ENCODE measurements at regions not wholly inside any gene's neighbourhood (a gene's known extent, or its start where the extent isn't known, plus 50 kb on each side); places are given as distances from the start of the nearest gene placed in this dataset.

GRCh38 chr4:173745765-173746164, 215.7 kb upstream of the HAND2 start:
- H3K36me3 ChIP-seq (ENCODE audit: control insufficient read depth in 2 of 4, insufficient read depth in 4 of 4, low read length in 3 of 4): no peaks in the 10 kb centered on the region
- no peak overlapping the region for H2BK120ac ChIP-seq (replicated peaks; ENCODE audit: low read depth, low read length)
- no peak overlapping the region for H4K8ac ChIP-seq (ENCODE audit: extremely low read depth, insufficient read depth, low read length)
- no peak overlapping the region for H3K4me3 ChIP-seq (ENCODE audit: extremely low read depth in 1 of 4, insufficient read depth in 2 of 4, low read depth in 3 of 4, low read length in 4 of 4)
- no peak overlapping the region for H2AK5ac ChIP-seq (ENCODE audit: low read depth, low read length)
- H3K4ac ChIP-seq (replicated peaks; ENCODE audit: insufficient read length, low read depth, low read length): no peak overlapping the region
- H3K18ac ChIP-seq (ENCODE audit: extremely low read depth, low read length): no peak overlapping the region
- no peaks in the 10 kb centered on the region for H3K9me3 ChIP-seq (ENCODE audit: insufficient read depth in 2 of 2, low read depth in 1 of 2, low read length in 1 of 2)
- no peak overlapping the region for H3K9ac ChIP-seq (replicated peaks in 1 of 4; ENCODE audit: extremely low read depth in 1 of 4, low read depth in 3 of 4, low read length in 3 of 4)
- H3K27me3 ChIP-seq (replicated peaks in 1 of 4; ENCODE audit: control insufficient read depth in 3 of 4, extremely low read depth in 1 of 4, insufficient read depth in 3 of 4, low read length in 3 of 4): no peaks in the 10 kb centered on the region
- H3K4me2 ChIP-seq (ENCODE audit: insufficient read depth in 1 of 2, low read depth in 2 of 2, low read length in 2 of 2): no peak overlapping the region
- no peak overlapping the region for H3K56ac ChIP-seq (replicated peaks; ENCODE audit: insufficient read length, low read depth, low read length)
- H2AFZ ChIP-seq (ENCODE audit: low read length): no peak overlapping the region
- no peak overlapping the region for H2BK20ac ChIP-seq (ENCODE audit: low read length)
- no peak for TF ChIP-seq EP300 (IDR thresholded peaks at IDR 0.05; ENCODE audit: borderline replicate concordance in 1 of 2, low read depth in 2 of 2, low read length in 2 of 2)
- TF ChIP-seq, protein P1, sequence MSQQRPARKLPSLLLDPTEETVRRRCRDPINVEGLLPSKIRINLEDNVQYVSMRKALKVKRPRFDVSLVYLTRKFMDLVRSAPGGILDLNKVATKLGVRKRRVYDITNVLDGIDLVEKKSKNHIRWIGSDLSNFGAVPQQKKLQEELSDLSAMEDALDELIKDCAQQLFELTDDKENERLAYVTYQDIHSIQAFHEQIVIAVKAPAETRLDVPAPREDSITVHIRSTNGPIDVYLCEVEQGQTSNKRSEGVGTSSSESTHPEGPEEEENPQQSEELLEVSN (IDR thresholded peaks at IDR 0.05): no peak
- TF ChIP-seq KDM4A (IDR thresholded peaks at IDR 0.05; ENCODE audit: low read depth, low read length, severe bottlenecking): no peak
- TF ChIP-seq MAFK (IDR thresholded peaks at IDR 0.05; ENCODE audit: low read depth, low read length): no peak
- TF ChIP-seq TAF7 (optimal IDR thresholded peaks at IDR 0.05; ENCODE audit: borderline replicate concordance, low read depth, low read length): no peak
- TF ChIP-seq CHD1 (IDR thresholded peaks at IDR 0.05; ENCODE audit: low read depth, low read length): no peak
- no peak for TF ChIP-seq RXRA (IDR thresholded peaks at IDR 0.05; ENCODE audit: insufficient read depth, low read depth, low read length)
- TF ChIP-seq JUND (IDR thresholded peaks at IDR 0.05; ENCODE audit: low read length): no peak
- no peak for TF ChIP-seq CBX5 (IDR thresholded peaks at IDR 0.05; ENCODE audit: low read depth, low read length)
- no peak for TF ChIP-seq SIN3A (conservative IDR thresholded peaks at IDR 0.05 in 1 of 2, IDR thresholded peaks at IDR 0.05 in 1 of 2; ENCODE audit: low read depth in 1 of 2, low read length in 2 of 2)
- TF ChIP-seq, protein P2, sequence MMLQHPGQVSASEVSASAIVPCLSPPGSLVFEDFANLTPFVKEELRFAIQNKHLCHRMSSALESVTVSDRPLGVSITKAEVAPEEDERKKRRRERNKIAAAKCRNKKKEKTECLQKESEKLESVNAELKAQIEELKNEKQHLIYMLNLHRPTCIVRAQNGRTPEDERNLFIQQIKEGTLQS (IDR thresholded peaks at IDR 0.05; ENCODE audit: insufficient read depth, low read depth, low read length): no peak
- no peaks in the 10 kb centered on the region for H3K79me1 ChIP-seq (ENCODE audit: low read depth, low read length)
- no peak overlapping the region for H2BK5ac ChIP-seq (ENCODE audit: low read depth, low read length)
- FAIRE-seq: no peak
- no peaks in the 10 kb centered on the region for H3K79me2 ChIP-seq (ENCODE audit: control insufficient read depth in 1 of 2, insufficient read depth in 2 of 2, low read length in 2 of 2)
- no peak overlapping the region for H4K91ac ChIP-seq (replicated peaks; ENCODE audit: insufficient read length, low read length)
- no peak for DNase-seq (ENCODE audit: low read depth in 1 of 2, low spot score in 2 of 2)
- no peak overlapping the region for H3K27ac ChIP-seq (ENCODE audit: low read depth, low read length)
- H2BK12ac ChIP-seq (ENCODE audit: low read depth, low read length): no peak overlapping the region
- H3K4me1 ChIP-seq (replicated peaks in 1 of 4; ENCODE audit: control insufficient read depth in 3 of 4, insufficient read depth in 4 of 4, low read length in 3 of 4): peaks cover 0 to 3% (median 0%) of the 10 kb centered on the region in 4 experiments; a peak in 1 of 7 replicates
- no peaks in the 10 kb centered on the region for H3K23me2 ChIP-seq (ENCODE audit: low read depth, low read length)
- no peak overlapping the region for H3K23ac ChIP-seq (ENCODE audit: insufficient read length)
- H2BK15ac ChIP-seq (ENCODE audit: low read length): no peak overlapping the region
- POLR2A ChIA-PET (ENCODE audit: partially characterized antibody): no interaction called here
- CTCF ChIA-PET (ENCODE audit: partially characterized antibody): no interaction called here
- no peaks in the 10 kb centered on the region for H4K20me1 ChIP-seq (replicated peaks in 1 of 2; ENCODE audit: control insufficient read depth in 1 of 2, insufficient read depth in 2 of 2, low read length in 2 of 2)
- no peak overlapping the region for H4K5ac ChIP-seq (ENCODE audit: insufficient read length, low read depth, low read length)
- no peak overlapping the region for H3K14ac ChIP-seq (ENCODE audit: insufficient read length)
- 95% methylated on average over 3 of the region's 3 CpGs; no CpG with 5 or more reads in 1 of the 2 experiments for WGBS, 2 experiments (ENCODE audit: extremely low coverage in 1 of 2, insufficient coverage in 1 of 2, insufficient read length in 1 of 2, insufficient replicate concordance in 2 of 2, low coverage in 1 of 2, low lambda C conversion rate in 2 of 2, missing lambda C conversion rate in 1 of 2)
